Stimulated activated CD4-positive, alpha-beta T cell treated with anti-CD3 and anti-CD28 coated beads, Interleukin-12 subunit alpha, Interleukin-12 subunit beta, amount 100 ng/mL, for 24 hours (primary cell): ENCODE measurements at regions not wholly inside any gene's neighbourhood (a gene's known extent, or its start where the extent isn't known, plus 50 kb on each side); places are given as distances from the start of the nearest gene placed in this dataset.

Experiments
- DNase-seq, 2 experiments: peaks; one replicate each; pipeline ENCODE4 v3.0.0-alpha.2; 2020; ENCODE audit warnings: low read depth in 2 of 2

DNA sequence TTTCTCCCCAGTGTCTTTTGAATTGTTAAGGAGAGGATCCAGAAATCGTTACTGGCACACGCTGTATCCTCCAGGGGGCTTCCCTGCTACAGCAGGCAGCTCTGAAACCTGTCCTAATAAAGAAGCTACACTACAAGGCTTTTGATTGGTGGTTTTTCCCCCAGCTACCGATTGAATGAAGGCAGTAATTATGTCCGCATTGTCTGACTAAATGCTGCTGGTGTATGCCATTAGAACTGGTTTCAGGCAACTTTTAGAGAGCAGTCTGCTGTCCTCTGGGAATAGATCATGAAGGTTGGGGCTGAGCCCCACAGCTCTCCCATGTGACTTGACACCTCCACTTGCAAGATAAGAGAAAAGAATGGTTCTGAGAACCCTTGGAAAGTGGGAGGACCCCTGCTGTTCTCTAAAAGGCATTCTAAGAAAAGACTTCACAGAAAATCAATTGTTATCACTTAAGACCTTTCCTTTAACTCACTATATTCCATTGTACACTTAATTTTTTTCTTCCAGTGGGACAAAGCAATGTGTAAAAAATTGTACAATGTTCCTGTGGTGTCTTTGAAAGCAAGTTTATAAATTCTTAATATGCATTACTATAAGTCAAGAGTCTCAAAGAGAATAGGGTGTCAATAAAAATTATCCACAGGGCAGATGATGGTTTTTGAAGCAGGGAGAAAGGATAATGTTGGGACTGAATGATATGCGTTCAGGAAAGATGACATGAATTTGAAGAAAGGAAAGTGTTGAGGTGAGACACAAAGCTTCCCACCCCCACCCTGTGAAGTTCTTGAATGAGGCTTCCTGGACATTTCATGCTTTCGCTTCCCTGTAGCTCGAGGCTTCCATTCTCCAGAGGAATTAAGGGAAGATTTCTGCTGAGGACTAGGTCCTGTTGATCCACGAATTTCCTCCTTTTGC lies 53.0 kb upstream of the DAZL start:
- DNase-seq = no peak

DNA sequence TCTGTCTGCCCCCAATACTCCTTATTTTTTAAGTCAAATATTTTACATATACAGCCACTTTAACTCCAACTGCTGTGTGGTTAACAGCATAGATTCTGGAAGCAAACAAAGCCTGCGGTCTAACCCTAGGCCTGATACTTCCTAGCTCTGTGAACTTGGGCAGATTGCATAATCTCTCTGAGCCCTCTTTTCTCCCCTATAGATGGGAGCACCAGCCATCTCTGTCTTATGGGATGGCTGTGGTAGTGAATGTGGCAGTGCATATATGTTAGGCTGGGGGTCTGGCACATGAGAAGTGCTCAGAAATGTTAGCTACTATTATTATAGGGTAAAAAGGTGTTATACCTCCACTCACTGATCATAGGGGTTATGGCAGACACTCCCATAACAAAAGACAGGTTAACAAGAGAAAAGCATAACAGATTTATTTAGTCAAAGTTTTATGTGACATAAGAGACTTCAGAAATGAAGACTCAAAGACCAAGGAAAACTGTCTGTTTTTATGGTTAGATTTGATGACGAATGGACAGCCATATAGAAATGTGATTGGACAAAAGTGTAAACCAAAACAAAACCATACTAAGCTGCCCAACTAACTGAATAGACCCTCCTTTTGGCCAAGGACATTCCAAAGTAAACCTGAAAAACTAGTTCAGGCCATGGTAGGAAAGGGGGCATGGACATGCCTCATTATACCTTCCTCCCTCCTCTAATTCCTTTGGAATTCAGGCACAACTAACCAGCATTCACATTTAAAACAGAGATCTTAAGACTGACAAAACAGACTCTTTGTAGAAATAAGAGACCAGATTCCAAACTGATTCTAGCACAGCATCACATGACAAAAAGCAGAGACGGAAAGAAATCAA lies 53.9 kb upstream of the DAZL start:
- DNase-seq = no peak

DNA sequence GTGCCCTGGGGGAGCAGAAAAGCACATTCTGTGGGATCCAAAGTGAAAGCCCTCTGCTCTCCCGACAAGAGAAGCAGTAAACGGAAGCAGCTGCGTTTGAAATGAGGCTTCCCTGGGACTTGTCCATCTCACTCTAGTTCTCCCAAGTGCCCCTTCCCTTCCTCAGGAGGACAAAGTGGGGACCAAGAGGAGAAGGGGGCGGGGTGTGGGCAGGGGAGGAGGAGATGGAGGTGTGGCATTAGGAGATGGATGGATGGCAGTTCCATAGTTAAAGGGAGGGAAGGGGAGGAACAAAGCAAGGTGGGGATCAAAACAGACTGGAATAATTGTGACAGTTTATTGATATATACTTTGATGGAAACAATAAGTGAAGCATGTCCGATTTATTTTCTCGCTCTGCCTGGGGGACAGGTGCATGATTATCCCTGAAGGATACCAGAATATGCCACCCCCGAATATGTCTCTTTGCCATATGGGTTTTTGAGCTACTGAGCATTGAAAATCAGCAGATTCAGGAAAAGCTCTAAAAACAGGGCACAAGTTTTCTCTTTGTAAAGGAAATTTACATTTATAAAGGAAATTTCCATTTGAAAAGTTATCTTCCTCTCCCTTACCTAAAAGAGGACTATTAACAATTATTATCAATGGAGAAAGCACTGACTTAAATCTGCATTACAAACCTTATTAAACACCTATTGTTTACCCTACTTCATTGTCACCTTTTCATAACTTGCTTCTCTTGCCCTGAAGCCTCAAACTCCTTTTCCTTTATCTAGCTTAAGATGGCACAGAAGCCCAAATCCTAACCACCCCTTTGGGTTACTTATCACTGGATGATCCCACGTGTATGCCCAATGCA lies 58.9 kb upstream of the DAZL start:
- no peak for DNase-seq

DNA sequence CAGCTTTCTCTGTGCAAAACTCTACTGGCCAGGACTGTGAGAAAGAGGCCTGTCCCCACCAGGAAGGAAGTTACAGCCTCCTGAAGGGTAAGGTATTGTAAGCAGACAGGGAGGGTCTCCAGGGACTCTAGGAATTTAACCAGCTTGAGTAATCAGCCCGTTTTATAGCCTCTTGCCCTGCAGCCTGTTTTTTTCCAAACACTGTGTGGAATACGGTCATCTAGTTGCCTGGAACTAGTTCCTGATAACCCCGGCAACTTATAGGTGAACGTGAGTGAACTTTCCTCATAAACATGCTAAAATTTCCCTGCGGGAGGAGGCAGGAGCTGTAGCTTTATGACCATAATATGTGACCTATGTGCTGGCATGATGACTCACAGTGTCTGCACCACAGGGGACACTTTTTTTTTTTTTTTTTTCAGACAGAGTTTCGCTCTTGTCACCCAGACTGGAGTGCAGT lies 60.1 kb upstream of the DAZL start:
- DNase-seq = no peak

DNA sequence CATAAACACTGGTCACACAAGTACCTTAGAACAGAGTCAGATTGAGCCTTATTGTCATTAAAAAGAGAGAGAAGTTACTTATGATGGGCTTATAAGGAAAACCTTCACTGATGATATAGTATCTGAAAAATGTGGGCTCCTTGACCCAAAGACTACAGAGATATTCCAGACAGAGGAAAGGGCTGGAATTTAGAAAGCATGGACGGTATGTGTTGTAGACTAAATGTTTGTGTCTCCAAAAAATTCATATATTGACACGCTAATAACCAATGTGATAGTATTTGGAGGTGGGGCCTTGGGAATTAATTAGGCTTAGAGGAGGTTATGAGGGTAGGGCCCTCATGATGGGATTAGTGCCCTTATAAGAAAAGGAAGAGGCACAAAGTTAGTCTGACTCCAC lies 61.0 kb upstream of the DAZL start:
- no peak for DNase-seq

DNA sequence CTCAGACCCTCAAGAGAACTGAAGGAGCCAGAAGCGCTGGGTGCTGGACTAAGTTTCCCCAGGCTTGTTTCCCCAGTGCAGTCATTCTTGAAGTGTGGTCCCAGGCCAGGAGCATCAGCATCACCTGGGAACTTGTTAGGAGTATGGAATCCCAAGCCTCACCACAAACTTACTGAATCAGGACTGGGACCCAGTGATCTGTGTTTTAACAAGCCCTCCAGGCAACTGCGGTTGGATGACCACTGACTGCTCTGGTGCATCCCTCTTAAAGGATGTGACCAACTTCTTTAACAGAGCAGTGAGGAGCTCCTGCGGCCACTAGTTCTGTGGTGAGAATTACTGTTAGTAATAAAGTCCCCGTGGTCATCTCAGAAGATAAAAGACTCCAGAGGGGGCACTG lies 62.4 kb upstream of the DAZL start:
- DNase-seq = no peak

DNA sequence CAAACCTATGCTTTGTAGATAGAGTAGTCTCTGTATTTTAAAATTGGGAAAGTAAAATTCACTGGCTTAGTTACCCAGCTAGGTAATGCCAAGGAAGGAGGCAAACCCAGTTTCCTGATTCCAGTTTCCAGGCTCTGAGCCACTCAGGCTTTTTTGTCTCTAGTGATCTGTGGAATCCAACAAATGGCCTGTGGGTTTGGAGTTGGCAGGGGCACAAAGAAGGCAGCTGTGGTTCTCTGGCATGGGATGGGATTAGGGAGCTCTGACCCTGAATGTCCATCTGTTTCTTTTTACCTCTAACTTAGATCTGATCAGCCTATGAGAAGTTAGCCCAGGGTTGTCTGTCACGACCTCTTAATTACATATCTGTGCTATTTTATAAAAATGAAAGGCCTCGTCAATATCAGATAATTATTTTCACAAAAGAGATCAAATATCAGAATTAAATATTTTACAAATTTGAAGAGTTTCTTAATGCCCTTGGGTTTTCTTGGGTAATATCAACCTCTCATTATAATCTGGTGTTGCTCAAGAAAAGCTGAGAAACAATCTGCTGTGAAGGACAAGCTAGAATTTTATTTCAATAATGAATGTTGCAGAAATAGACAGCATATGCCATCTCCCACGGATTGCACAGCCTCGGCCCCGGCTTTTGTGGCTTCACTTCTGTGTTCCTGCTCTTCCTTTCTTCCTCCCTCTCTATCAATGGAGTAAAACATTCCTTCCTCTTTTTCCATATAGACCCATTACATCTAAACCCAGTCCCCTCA lies 63.7 kb upstream of the DAZL start:
- no peak for DNase-seq

DNA sequence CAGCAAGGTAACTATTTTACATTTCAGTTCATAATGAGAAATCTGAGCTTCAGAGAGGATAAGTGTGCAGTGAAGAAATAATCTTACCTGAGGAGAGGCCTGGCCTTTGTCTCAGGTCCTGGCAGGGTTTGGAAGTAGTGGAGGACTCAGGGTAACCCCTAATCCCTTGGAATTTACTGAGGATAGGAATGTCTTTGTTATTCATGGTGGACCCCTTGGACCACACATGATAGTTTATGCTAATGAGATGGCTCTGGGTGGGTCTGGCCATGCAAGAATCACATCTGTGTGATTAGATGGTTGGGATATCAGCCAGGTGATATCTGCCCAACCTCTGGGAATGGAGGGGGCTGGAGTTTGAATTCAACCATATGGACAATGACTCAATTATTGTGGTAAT lies 65.0 kb upstream of the DAZL start:
- DNase-seq = no peak

DNA sequence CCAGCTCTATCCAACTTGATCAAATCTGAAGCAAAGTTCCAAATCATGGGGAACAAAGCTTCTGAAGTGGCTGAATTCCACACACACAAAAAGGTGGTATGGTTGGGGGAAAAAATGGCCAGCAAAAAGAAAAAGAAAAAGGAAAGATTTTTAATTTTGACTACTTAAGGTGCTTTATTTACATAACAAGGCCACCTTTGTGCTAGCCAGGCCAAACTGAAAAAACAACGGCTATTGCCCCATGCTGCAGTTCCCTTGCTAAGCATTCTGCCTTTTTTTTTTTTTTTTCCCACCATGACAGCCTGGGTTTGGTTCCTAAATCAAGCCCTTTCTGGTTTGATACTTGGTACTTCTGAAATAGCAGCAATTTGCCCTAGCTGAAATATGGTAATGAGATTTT lies 66.5 kb upstream of the DAZL start:
- no peak for DNase-seq

DNA sequence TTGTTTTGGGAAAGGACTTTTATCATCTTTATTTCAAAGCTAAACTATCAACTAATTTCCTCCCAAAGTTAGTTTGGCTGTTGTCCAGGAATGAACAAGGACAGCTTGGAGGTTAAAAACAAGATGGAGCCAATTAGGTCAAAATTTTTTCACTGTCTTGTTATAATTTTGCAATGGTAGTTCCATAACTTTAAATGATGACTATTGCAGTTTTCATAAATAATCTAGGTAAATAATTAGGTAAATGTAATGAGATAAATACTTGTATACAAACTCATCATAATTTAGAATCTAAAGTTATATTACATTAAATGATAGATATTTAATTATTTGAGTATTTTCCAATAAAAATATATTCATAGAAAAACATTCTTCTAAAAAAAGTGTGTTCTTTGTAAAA lies 68.3 kb upstream of the DAZL start:
- DNase-seq = no peak

DNA sequence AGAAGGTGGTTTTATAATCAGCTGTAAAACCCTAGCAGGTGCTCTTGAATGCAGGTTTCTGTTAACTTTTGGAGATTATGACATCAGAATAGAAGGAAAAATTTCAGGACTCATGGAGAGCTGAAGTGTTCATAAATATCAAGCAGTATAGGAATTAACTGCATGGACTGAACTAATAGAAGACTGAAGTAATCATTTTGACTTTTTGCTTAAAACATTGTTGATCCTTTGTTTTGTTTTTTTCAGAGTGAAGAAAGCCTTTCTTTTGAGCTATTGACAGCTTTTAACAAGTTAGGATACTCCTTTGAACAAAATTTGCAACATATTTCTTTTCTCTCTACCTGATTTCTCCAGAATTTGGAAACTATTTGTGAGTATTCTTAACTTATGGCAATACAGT lies 70.6 kb upstream of the DAZL start:
- DNase-seq = no peak

DNA sequence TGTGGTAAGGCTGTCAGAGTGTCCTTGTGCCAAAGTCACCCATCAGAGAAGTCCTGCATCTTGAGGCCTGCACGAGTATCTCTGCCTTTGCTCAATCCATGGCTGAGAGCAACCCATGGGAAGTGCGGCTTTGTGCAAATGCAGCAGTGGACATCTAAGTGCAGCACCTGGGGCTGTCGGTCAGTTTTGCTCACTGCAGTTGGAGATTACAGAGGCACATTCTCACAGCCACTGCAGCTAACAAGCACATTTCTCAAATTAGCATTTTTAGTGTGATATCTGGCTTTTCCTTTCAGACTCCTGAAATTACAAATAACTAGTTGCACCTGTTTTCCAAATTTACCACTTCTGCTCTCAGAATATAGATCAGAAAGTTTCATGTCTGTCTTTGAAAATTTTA lies 81.5 kb upstream of the DAZL start:
- DNase-seq = no peak

DNA sequence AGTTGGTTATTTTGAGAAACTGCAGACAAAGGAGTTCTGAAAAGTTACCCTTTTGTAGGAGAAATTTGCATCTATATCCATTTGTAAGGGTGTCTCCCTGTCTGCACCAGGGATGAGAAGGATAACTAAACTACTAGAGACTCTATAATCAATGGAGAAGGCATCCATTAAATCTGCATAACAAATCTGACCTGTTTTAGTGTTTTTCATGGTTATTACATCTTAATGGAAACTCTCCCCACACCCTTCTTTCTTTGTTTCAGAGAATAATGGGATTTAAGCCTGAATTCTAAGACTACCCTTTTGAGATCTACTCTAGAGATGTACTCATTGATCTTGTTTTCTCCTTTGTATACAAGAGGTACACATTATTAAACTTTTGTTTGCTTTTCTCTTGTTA lies 82.0 kb upstream of the DAZL start:
- DNase-seq = no peak

DNA sequence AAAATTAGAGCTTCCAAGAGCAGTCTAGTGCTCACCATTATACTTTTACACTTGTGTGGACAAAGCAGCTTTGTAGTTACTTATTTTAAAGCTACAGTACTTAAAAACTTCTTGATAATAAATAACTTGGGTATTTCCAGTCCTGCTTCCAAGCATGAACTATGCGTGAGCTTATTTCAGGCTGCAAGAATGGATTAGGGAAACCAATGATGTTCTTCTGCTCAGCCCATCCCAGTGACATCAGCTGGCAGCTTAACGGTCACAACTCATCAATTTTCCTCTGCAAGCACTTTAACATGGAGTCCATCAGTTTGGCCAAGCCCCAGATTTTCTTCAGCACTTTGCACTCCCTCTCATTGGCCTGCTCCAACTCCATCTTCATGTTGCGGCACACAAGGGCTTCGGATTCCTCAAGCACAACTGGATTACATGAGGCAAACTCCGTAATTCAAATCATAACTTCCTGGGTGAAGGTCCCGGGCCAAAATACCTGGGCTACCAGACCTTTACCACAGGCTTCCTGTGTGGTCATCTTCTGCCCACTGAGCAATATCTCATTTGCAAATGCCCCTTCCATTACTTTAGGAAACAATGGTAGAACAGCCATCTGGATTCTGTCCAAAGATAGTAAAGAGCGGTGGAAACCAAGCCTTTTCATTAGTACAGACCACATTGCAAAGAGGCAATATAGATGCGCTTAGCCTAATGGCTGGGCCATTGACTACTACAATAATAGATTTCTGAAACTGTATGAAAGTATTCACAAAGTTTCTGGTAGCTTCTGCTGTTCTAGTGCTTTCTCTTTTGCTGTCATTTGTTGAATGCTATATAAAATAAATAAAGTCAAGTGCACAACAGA lies 87.5 kb upstream of the DAZL start:
- no peak for DNase-seq

DNA sequence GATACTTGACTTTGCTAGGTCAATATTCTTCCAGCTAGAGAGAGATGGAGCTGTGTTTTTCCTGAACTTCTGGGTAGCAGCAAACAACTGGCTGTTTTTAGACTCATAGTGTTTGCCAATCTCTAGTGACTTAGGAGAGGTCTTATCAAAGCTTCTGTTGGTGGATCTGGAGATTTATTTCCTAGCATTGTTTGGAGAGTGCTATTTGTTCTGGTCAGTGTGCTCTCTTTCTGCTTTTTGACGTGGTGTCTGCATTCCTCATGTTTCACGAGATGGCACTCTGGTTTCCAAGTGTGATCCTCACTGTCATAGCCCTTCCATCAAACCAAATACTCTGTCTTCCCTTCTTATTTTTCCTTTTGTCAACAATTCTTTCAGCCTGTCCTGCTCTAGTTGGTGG lies 88.6 kb upstream of the DAZL start:
- DNase-seq = no peak

DNA sequence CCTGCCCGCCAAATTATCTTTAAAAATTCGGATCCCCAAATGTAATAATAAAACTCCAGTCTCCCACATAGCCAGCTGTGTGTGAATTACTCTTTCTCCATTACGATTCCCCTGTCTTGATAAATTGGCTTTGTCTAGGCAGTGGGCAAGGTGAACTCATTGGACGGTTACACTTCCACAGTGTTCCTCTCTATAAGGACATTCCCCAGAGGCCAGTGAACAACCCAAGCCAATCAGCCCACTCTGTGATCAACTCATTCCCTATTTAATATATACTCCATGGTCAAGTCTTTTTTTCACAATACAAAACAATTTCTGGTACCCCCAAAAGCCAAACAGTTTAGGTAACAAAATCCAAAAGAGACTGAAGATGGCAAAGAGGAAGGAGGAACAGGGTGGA lies 90.5 kb upstream of the DAZL start:
- DNase-seq = no peak

DNA sequence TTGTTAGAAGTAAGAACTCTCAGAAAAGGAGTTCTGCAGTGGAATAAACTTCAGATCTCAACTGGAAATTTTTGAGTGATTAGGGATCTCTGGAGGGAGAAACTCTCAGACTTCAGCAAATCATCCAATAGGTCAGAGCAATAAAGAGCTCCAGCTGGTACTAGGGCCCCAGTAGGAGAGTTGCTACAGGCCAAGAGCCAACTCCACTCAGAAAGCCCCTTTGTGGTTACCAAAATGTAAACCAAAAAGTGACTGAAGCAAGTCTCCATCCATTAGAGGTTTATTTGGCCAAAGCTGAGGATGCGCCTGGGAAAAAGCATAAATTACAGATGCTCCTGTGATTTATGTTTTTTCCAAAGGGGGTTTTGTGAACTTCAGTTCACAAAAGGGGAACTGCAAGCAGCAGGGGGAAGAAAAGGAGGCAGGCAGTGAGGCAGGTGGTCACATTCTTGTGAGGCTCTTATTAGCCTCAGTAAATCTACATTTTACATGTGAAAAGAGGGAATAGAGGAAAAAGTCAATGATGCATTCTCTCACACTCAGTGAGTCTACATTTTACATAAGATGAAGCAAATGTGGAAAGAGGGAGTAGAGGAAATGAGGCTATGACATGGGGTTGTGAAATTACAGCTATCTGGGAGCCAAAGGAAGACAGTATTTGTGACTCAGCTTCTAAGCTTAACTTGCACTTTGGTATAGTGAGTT lies 92.4 kb upstream of the DAZL start:
- no peak for DNase-seq

DNA sequence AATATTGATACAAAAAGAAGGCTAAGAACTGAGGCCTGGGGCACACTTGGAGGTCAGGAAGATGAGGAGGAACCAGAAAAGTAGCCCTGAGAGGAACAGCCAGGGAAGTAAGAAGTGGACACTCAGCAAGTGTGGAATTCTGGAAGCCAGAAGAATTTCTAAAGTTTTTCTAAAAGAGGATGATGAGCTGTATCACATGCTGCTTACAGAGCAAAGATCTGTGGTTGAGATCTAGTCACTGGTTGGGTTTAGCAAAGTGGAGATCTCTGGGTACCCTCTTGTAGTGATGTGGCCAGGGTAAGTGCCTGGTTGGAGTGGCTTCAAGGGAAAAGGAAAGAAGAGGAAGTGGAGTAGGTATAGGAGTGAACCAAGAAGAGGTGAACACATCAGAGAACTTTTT lies 95.4 kb upstream of the DAZL start:
- DNase-seq = no peak

DNA sequence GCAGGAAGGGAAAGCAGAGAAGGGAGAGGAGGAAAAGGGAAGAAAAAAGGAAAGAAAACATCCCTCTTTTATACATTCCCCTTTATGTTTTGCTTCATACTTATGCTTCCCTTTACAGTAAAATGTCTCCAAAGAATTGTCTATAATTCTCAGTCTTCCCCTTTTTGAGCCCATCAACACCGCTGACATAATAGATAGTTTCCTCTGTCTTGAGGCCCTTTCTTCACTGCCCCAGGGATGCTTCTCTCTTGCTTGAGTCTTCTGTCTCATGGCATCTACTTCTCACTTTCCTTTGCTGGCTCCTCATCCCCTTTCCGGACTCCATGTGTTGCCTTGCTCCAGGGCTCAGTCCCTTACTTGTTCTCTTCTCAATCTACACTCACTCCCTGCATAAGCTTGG lies 99.7 kb upstream of the DAZL start:
- no peak for DNase-seq

DNA sequence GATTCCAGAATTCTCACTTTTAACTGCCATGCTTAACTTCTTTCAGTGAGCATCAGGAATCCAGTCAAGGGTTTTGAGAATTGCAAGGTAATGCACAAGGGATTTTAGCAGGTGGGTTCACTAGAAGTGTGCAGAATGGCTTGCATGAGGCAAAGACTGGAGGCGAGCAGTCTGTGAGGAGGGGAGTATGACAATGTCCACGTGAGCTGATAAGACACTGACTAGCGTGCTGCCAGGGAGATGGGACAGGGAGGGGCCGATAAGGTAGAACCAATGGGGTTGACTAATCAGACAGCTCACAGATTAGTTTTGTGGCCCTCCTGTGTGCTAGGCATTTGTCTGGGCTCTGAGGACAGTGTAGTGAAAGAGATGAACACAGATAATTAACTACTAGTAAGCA lies 102.0 kb upstream of the DAZL start:
- DNase-seq = no peak
